Keratinocyte (primary cell): ENCODE measurements at regions not wholly inside any gene's neighbourhood (a gene's known extent, or its start where the extent isn't known, plus 50 kb on each side); places are given as distances from the start of the nearest gene placed in this dataset.

Experiments
- EZH2 ChIP-seq: IDR thresholded peaks from one replicate; pipeline ENCODE4 v1.6.1; 2012; ENCODE audit warnings: inconsistent platforms, mild to moderate bottlenecking, low read length, moderate library complexity
- TF ChIP-seq, protein P1 (sequence below), 3 experiments: IDR thresholded peaks in 1 of 3; conservative IDR thresholded peaks in 1 of 3; optimal IDR thresholded peaks in 1 of 3; 2 replicates in 2 of 3; 3 replicates in 1 of 3; pipeline versions ENCODE3 to v1.5.1; 2011; ENCODE audit warnings: low read length in 3 of 3, mild to moderate bottlenecking in 3 of 3, moderate library complexity in 2 of 3, control low read depth in 1 of 3, inconsistent platforms in 1 of 3; ENCODE audit not compliant: insufficient read depth in 2 of 3; ENCODE audit errors: extremely low read depth in 1 of 3

DNA sequence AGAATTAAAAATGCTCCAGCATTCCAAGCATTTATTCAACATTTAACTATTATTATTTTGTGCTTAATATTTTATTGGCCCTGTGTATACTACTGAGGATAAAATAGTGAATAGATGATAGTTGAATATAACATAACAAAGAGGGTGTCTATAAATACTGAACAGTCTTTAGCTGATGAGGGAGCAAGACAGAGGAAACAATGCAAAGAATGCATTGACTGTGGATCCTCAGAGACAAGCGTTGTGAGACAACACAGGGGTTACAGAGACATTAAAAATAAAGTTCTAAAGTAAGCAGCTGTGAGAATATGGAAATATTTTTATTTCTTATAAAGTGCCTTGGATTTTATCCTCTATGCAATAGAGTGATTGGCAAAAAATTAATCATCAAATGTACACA, 1133.1 kb downstream of the PLA2G4A start:
- TF ChIP-seq, protein P1, sequence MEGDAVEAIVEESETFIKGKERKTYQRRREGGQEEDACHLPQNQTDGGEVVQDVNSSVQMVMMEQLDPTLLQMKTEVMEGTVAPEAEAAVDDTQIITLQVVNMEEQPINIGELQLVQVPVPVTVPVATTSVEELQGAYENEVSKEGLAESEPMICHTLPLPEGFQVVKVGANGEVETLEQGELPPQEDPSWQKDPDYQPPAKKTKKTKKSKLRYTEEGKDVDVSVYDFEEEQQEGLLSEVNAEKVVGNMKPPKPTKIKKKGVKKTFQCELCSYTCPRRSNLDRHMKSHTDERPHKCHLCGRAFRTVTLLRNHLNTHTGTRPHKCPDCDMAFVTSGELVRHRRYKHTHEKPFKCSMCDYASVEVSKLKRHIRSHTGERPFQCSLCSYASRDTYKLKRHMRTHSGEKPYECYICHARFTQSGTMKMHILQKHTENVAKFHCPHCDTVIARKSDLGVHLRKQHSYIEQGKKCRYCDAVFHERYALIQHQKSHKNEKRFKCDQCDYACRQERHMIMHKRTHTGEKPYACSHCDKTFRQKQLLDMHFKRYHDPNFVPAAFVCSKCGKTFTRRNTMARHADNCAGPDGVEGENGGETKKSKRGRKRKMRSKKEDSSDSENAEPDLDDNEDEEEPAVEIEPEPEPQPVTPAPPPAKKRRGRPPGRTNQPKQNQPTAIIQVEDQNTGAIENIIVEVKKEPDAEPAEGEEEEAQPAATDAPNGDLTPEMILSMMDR (optimal IDR thresholded peaks at IDR 0.05 in 1 of 3, IDR thresholded peaks at IDR 0.05 in 1 of 3, conservative IDR thresholded peaks at IDR 0.05 in 1 of 3; ENCODE audit: extremely low read depth in 1 of 3, insufficient read depth in 2 of 3, low read length in 3 of 3): no peak
- TF ChIP-seq EZH2: no peak
